Heart left ventricle (tissue), 13 donors: ENCODE measurements at regions not wholly inside any gene's neighbourhood (a gene's known extent, or its start where the extent isn't known, plus 50 kb on each side); places are given as distances from the start of the nearest gene placed in this dataset.

Source experiments
- POLR2A ChIP-seq, 2 donors: fragments of 450-650 bp; IDR thresholded peaks; one replicate each; pipeline ENCODE4 v1.6.1; 2017; ENCODE audit warnings: antibody characterized with exemption in 2 of 2, mild to moderate bottlenecking in 2 of 2, moderate library complexity in 2 of 2
- TF ChIP-seq, protein P1 (sequence below), 12 donors: fragments of 200-600 bp; sonication (generic) in 4 of 12; IDR thresholded peaks; one replicate each; pipeline versions ENCODE4 v1.5.0 to v1.8.0; 2018 to 2022; ENCODE audit warnings: antibody characterized with exemption in 12 of 12, mild to moderate bottlenecking in 5 of 12
- donor health status: ischemic (EF 13 %, LVEDD 7.1; RV severe dilation, severe dysfunction).
- donor health status: DM: no; HTN: yes; CAD: no.
- donor health status: DM: no; HTN: no; CAD: no.
- donor health status: ischemic (EF 25% LVEDD 6.9; RV normal size, moderate dysfunction).
- donor health status: ischemic (EF 25% LVEDD 5.7; RV mildly dilated, moderate dysfunction).
- donor health status: ischemic (EF 35%, LVEDD 5.7; RV mildly dilated, moderate dysfunction).
- donor health status: nonischemic (EF 11% LVEDD 7.7; RV severe dilation, severe dysfunction).
- donor health status: DM: yes; HTN: yes; CAD: no.
- donor health status: PGD.
- donor health status: ischemic (EF 29% LVEDD 5.4; RV normal size, mild dysfunction).
- donor health status: nonischemic (EF 23%, LVEDD 6.1; RV moderate dilation, normal function).

DNA sequence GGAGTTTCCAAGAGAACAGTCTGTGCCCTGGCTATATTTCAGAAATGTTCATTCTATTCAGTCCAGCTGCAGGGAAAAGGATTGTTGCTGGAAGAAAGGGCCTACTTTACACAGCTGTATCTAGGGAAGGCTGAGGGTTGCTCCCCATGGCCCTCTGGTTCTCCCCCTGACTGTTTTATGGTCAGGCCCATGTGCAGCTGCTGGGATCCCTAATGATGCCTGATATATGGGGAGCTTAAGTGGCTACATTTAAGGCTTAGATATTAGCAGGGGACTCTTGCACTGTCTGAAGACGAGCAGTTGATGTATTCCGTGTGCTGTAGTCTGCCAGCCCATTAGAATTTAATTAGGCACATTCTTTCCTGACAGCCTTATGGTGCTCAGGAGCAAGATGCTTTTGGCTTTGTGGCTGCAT is 72.0 kb downstream of the FAM43A start:
- no peak for TF ChIP-seq POLR2A (IDR thresholded peaks at IDR 0.05)
- TF ChIP-seq, protein P1, sequence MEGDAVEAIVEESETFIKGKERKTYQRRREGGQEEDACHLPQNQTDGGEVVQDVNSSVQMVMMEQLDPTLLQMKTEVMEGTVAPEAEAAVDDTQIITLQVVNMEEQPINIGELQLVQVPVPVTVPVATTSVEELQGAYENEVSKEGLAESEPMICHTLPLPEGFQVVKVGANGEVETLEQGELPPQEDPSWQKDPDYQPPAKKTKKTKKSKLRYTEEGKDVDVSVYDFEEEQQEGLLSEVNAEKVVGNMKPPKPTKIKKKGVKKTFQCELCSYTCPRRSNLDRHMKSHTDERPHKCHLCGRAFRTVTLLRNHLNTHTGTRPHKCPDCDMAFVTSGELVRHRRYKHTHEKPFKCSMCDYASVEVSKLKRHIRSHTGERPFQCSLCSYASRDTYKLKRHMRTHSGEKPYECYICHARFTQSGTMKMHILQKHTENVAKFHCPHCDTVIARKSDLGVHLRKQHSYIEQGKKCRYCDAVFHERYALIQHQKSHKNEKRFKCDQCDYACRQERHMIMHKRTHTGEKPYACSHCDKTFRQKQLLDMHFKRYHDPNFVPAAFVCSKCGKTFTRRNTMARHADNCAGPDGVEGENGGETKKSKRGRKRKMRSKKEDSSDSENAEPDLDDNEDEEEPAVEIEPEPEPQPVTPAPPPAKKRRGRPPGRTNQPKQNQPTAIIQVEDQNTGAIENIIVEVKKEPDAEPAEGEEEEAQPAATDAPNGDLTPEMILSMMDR (IDR thresholded peaks at IDR 0.05), result no peak
